Medulla oblongata (tissue), 1 donor: ENCODE measurements at regions not wholly inside any gene's neighbourhood (a gene's known extent, or its start where the extent isn't known, plus 50 kb on each side); places are given as distances from the start of the nearest gene placed in this dataset.
A peak's percentile ranks its signal among the peaks of the same experiment; 100 is the strongest.
"Not testable (repeated sequence)": the region's sequence is repeated elsewhere in the genome, so short reads cannot be mapped to it uniquely, and the experiment has no call there.

Experiments used
- DNase-seq: peaks from one replicate; pipeline ENCODE4 v3.0.0-alpha.2; 2015; ENCODE audit errors: extremely low spot score

GRCh38 chr12:41663598-41664265 lies 475.6 kb downstream of the PDZRN4 start:
- DNase-seq = peak; percentile 45

- no peak for DNase-seq
Measured at GRCh38 chr12:41661141-41661765, 473.1 kb downstream of the PDZRN4 start.

- DNase-seq = no peak
Measured at GRCh38 chr12:41656454-41656853, 468.3 kb downstream of the PDZRN4 start.

GRCh38 chr12:41653386-41654326 lies 465.5 kb downstream of the PDZRN4 start:
- no peak for DNase-seq

- no peak for DNase-seq
Measured at GRCh38 chr12:41652981-41653380, 464.9 kb downstream of the PDZRN4 start.

GRCh38 chr12:41645624-41646023 lies 457.5 kb downstream of the PDZRN4 start:
- no peak for DNase-seq

GRCh38 chr12:41642808-41643207 lies 454.7 kb downstream of the PDZRN4 start:
- DNase-seq = not testable (repeated sequence)

GRCh38 chr12:41636653-41637052 lies 448.5 kb downstream of the PDZRN4 start:
- no peak for DNase-seq

GRCh38 chr12:41635626-41636364 lies 447.7 kb downstream of the PDZRN4 start:
- DNase-seq = no peak

GRCh38 chr12:41634091-41634490 lies 446.0 kb downstream of the PDZRN4 start:
- no peak for DNase-seq

GRCh38 chr12:41629611-41630010 lies 441.5 kb downstream of the PDZRN4 start:
- DNase-seq = no peak

- no peak for DNase-seq
Measured at GRCh38 chr12:41627476-41627875, 439.4 kb downstream of the PDZRN4 start.

GRCh38 chr12:41624571-41624970 lies 436.5 kb downstream of the PDZRN4 start:
- no peak for DNase-seq
